ENCODE measurements at regions not wholly inside any gene's neighbourhood (a gene's known extent, or its start where the extent isn't known, plus 50 kb on each side); places are given as distances from the start of the nearest gene placed in this dataset.
"Not testable (repeated sequence)": the region's sequence is repeated elsewhere in the genome, so short reads cannot be mapped to it uniquely, and the experiment has no call there.

GRCh38 chr7:68862736-68863135 lies 735.5 kb upstream of the AUTS2 start:
- Mint-ChIP-seq H3K9me3 (ENCODE audit: unreplicated experiment) (no peaks in the 10 kb centered on the region), H3K27me3 (ENCODE audit: unreplicated experiment) (peaks cover 4% of the 10 kb centered on the region), H3K36me3 (ENCODE audit: unreplicated experiment) (no peaks in the 10 kb centered on the region), H3K4me3 (ENCODE audit: unreplicated experiment) (no peak overlapping the region), H3K27ac (ENCODE audit: unreplicated experiment) (no peak overlapping the region), H3K4me1 (ENCODE audit: low read depth, unreplicated experiment) (no peaks in the 10 kb centered on the region)
- TF ChIP-seq, protein P1, sequence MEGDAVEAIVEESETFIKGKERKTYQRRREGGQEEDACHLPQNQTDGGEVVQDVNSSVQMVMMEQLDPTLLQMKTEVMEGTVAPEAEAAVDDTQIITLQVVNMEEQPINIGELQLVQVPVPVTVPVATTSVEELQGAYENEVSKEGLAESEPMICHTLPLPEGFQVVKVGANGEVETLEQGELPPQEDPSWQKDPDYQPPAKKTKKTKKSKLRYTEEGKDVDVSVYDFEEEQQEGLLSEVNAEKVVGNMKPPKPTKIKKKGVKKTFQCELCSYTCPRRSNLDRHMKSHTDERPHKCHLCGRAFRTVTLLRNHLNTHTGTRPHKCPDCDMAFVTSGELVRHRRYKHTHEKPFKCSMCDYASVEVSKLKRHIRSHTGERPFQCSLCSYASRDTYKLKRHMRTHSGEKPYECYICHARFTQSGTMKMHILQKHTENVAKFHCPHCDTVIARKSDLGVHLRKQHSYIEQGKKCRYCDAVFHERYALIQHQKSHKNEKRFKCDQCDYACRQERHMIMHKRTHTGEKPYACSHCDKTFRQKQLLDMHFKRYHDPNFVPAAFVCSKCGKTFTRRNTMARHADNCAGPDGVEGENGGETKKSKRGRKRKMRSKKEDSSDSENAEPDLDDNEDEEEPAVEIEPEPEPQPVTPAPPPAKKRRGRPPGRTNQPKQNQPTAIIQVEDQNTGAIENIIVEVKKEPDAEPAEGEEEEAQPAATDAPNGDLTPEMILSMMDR (IDR thresholded peaks at IDR 0.05; ENCODE audit: partially characterized antibody, unreplicated experiment) = no peak
- DNase-seq = no peak

GRCh38 chr7:68865351-68866199 lies 732.7 kb upstream of the AUTS2 start:
- DNase-seq = no peak
- H3K4me3 Mint-ChIP-seq (ENCODE audit: unreplicated experiment) = no peak overlapping the region
- no peaks in the 10 kb centered on the region for H3K9me3 Mint-ChIP-seq (ENCODE audit: unreplicated experiment)
- no peak overlapping the region for H3K27ac Mint-ChIP-seq (ENCODE audit: unreplicated experiment)
- H3K4me1 Mint-ChIP-seq (ENCODE audit: low read depth, unreplicated experiment) = no peaks in the 10 kb centered on the region
- H3K36me3 Mint-ChIP-seq (ENCODE audit: unreplicated experiment) = no peaks in the 10 kb centered on the region
- TF ChIP-seq, protein P1 (IDR thresholded peaks at IDR 0.05; ENCODE audit: partially characterized antibody, unreplicated experiment) = no peak
- peaks cover 4% of the 10 kb centered on the region for H3K27me3 Mint-ChIP-seq (ENCODE audit: unreplicated experiment)

- H3K9me3 Mint-ChIP-seq (ENCODE audit: unreplicated experiment) = no peaks in the 10 kb centered on the region
- no peaks in the 10 kb centered on the region for H3K4me1 Mint-ChIP-seq (ENCODE audit: low read depth, unreplicated experiment)
- H3K27me3 Mint-ChIP-seq (ENCODE audit: unreplicated experiment) = no peaks in the 10 kb centered on the region
- TF ChIP-seq, protein P1 (IDR thresholded peaks at IDR 0.05; ENCODE audit: partially characterized antibody, unreplicated experiment) = no peak
- no peak overlapping the region for H3K27ac Mint-ChIP-seq (ENCODE audit: unreplicated experiment)
- no peak overlapping the region for H3K4me3 Mint-ChIP-seq (ENCODE audit: unreplicated experiment)
- DNase-seq = no peak
- no peaks in the 10 kb centered on the region for H3K36me3 Mint-ChIP-seq (ENCODE audit: unreplicated experiment)
Observed at GRCh38 chr7:68866200-68866570, 732.1 kb upstream of the AUTS2 start.

- H3K9me3 Mint-ChIP-seq (ENCODE audit: unreplicated experiment); H3K27ac Mint-ChIP-seq (ENCODE audit: unreplicated experiment): not testable (repeated sequence)
Observed at GRCh38 chr7:68866721-68867120, 731.6 kb upstream of the AUTS2 start.

DNA sequence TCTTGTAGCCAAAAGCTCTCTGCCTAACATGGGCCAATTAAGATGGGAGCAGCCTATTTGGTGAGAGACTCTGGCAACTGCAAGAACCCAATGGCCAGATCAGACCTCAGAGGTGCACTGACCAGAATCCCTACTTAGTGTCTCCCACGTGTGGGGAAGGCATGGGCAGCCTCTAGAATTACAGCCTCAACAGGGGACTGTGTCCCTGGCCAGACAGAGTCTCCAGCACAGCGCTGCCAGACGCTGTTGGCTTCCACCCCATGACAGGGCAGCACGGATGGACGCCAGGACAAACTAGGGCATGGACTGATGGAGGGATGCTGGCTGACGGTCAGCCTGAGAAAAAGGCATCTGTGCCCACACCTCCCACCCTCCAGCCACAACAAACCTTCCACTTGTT lies 729.3 kb upstream of the AUTS2 start:
- no peaks in the 10 kb centered on the region for H3K9me3 Mint-ChIP-seq (ENCODE audit: unreplicated experiment)
- no peak overlapping the region for H3K4me3 Mint-ChIP-seq (ENCODE audit: unreplicated experiment)
- TF ChIP-seq, protein P1 (IDR thresholded peaks at IDR 0.05; ENCODE audit: partially characterized antibody, unreplicated experiment) = no peak
- no peaks in the 10 kb centered on the region for H3K27me3 Mint-ChIP-seq (ENCODE audit: unreplicated experiment)
- H3K27ac Mint-ChIP-seq (ENCODE audit: unreplicated experiment) = no peak overlapping the region
- H3K4me1 Mint-ChIP-seq (ENCODE audit: low read depth, unreplicated experiment) = no peaks in the 10 kb centered on the region
- DNase-seq = no peak
- no peaks in the 10 kb centered on the region for H3K36me3 Mint-ChIP-seq (ENCODE audit: unreplicated experiment)

More at GRCh38 chr7:68866721-68867120, 731.6 kb upstream of the AUTS2 start:
- DNase-seq; H3K4me3 Mint-ChIP-seq (ENCODE audit: unreplicated experiment); H3K36me3 Mint-ChIP-seq (ENCODE audit: unreplicated experiment); H3K4me1 Mint-ChIP-seq (ENCODE audit: low read depth, unreplicated experiment); H3K27me3 Mint-ChIP-seq (ENCODE audit: unreplicated experiment): not testable (repeated sequence)
